ENCODE measurements at regions not wholly inside any gene's neighbourhood (a gene's known extent, or its start where the extent isn't known, plus 50 kb on each side); places are given as distances from the start of the nearest gene placed in this dataset.

DNA sequence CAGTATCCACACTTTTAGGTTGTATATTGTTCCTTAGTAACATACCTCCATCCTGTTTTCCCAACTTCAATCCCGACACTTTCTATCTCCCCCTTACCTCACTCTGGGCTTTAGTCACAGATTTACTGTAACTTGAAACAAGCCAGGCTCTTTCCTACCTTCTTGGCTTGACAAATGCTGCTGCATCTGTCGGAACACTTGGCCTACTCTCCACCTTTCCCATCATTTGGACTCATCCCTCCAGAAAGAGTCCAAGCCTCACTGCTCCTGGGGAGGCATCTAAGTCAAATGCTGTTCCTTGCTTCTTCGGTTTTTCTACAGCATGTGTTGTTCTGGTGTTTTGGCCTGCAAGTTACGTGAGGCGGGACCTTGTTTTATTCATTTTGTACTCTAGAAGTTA lies 142.4 kb downstream of the DACT1 start:
- Histone ChIP-seq H3K27ac (ENCODE audit: low read depth in 1 of 2, low read length in 2 of 2) (no peak overlapping the region), H4K20me1 (ENCODE audit: insufficient read depth, low read length) (no peaks in the 10 kb centered on the region), H3K79me2 (ENCODE audit: insufficient read depth, low read length) (no peaks in the 10 kb centered on the region), H3K9me3 (replicated peaks in 1 of 2; ENCODE audit: control insufficient read depth in 1 of 2, insufficient read depth in 1 of 2, low read length in 2 of 2) (peaks cover 0 to 3% of the 10 kb centered on the region in 2 donors), H3K36me3 (replicated peaks in 1 of 2; ENCODE audit: control insufficient read depth in 1 of 2, insufficient read depth in 2 of 2, low read length in 2 of 2) (no peaks in the 10 kb centered on the region), H3K9ac (ENCODE audit: insufficient read depth, low read length, poor library complexity, severe bottlenecking) (no peak overlapping the region), H3K27me3 (ENCODE audit: control insufficient read depth in 2 of 2, insufficient read depth in 2 of 2, low read length in 2 of 2) (no peaks in the 10 kb centered on the region), H2AFZ (ENCODE audit: insufficient read depth, low read depth, low read length, poor library complexity, severe bottlenecking) (no peak overlapping the region), H3K4me1 (ENCODE audit: control insufficient read depth in 1 of 2, insufficient read depth in 2 of 2, low read length in 2 of 2) (no peaks in the 10 kb centered on the region), H3K4me3 (replicated peaks in 1 of 3; ENCODE audit: low read depth in 2 of 3, low read length in 3 of 3) (no peak overlapping the region), H3K4me2 (replicated peaks; ENCODE audit: extremely low read depth, low read length, poor library complexity, severe bottlenecking) (no peak overlapping the region)
- WGBS (ENCODE audit: insufficient coverage), result 89% methylated on average over 2 of the region's 5 CpGs
- H3K4me3 Mint-ChIP-seq, result no peak overlapping the region
- H3K4me1 Mint-ChIP-seq, result no peaks in the 10 kb centered on the region
- peaks cover 0 to 6% (median under 1%) of the 10 kb centered on the region in 7 donors for H3K9me3 Mint-ChIP-seq
- TF ChIP-seq, protein P1, sequence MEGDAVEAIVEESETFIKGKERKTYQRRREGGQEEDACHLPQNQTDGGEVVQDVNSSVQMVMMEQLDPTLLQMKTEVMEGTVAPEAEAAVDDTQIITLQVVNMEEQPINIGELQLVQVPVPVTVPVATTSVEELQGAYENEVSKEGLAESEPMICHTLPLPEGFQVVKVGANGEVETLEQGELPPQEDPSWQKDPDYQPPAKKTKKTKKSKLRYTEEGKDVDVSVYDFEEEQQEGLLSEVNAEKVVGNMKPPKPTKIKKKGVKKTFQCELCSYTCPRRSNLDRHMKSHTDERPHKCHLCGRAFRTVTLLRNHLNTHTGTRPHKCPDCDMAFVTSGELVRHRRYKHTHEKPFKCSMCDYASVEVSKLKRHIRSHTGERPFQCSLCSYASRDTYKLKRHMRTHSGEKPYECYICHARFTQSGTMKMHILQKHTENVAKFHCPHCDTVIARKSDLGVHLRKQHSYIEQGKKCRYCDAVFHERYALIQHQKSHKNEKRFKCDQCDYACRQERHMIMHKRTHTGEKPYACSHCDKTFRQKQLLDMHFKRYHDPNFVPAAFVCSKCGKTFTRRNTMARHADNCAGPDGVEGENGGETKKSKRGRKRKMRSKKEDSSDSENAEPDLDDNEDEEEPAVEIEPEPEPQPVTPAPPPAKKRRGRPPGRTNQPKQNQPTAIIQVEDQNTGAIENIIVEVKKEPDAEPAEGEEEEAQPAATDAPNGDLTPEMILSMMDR (IDR thresholded peaks at IDR 0.05), result no peak
- no peaks in the 10 kb centered on the region for H3K27me3 Mint-ChIP-seq (ENCODE audit: low read depth in 3 of 3)
- no peak for DNase-seq
- no peaks in the 10 kb centered on the region for H3K36me3 Mint-ChIP-seq
- no peak overlapping the region for H3K27ac Mint-ChIP-seq
- intact Hi-C loops (cut with micrococcal nuclease), result no loop called here

DNA sequence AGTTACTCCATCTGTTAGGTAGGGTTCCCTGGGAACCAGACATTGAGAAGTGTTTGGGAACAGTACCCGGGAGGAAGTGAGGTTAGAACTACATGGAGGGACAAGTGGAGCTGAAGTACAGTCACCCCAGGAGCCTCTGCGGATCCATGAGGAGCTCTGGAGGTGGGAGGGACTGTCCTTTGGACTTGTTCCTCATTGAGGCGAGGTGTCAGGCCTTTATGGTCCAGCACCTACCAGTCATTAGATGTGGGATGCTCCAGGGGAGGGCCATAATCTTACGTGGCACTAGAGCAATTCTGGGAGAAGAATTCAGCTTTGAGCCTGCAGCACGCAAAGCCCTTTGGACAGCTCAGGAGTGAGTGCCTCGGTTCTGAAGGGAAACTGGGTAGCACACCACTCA lies 142.8 kb downstream of the DACT1 start:
- DNase-seq, result no peak
- no peak overlapping the region for H3K27ac Mint-ChIP-seq
- no peak overlapping the region for H3K4me2 ChIP-seq (replicated peaks; ENCODE audit: extremely low read depth, low read length, poor library complexity, severe bottlenecking)
- TF ChIP-seq, protein P1 (IDR thresholded peaks at IDR 0.05), result no peak
- 100% methylated on average over 3 of the region's 6 CpGs for WGBS (ENCODE audit: insufficient coverage)
- no peaks in the 10 kb centered on the region for H3K27me3 ChIP-seq (ENCODE audit: control insufficient read depth in 2 of 2, insufficient read depth in 2 of 2, low read length in 2 of 2)
- H3K4me1 ChIP-seq (ENCODE audit: control insufficient read depth in 1 of 2, insufficient read depth in 2 of 2, low read length in 2 of 2), result no peaks in the 10 kb centered on the region
- H3K9me3 Mint-ChIP-seq, result peaks cover 0 to 2% (median 0%) of the 10 kb centered on the region in 7 donors
- no peaks in the 10 kb centered on the region for H3K9me3 ChIP-seq (replicated peaks in 1 of 2; ENCODE audit: control insufficient read depth in 1 of 2, insufficient read depth in 1 of 2, low read length in 2 of 2)
- no peaks in the 10 kb centered on the region for H3K36me3 ChIP-seq (replicated peaks in 1 of 2; ENCODE audit: control insufficient read depth in 1 of 2, insufficient read depth in 2 of 2, low read length in 2 of 2)
- no peaks in the 10 kb centered on the region for H3K4me1 Mint-ChIP-seq
- H3K27me3 Mint-ChIP-seq (ENCODE audit: low read depth in 3 of 3), result no peaks in the 10 kb centered on the region
- no peak overlapping the region for H3K4me3 Mint-ChIP-seq
- H4K20me1 ChIP-seq (ENCODE audit: insufficient read depth, low read length), result no peaks in the 10 kb centered on the region
- H3K79me2 ChIP-seq (ENCODE audit: insufficient read depth, low read length), result no peaks in the 10 kb centered on the region
- no peak overlapping the region for H3K27ac ChIP-seq (ENCODE audit: low read depth in 1 of 2, low read length in 2 of 2)
- no peak overlapping the region for H2AFZ ChIP-seq (ENCODE audit: insufficient read depth, low read depth, low read length, poor library complexity, severe bottlenecking)
- intact Hi-C loops (cut with micrococcal nuclease), result no loop called here
- H3K36me3 Mint-ChIP-seq, result no peaks in the 10 kb centered on the region
- no peak overlapping the region for H3K9ac ChIP-seq (ENCODE audit: insufficient read depth, low read length, poor library complexity, severe bottlenecking)
- no peak overlapping the region for H3K4me3 ChIP-seq (replicated peaks in 1 of 3; ENCODE audit: low read depth in 2 of 3, low read length in 3 of 3)

Measured in CD14-positive monocyte (primary cell).